ENCODE measurements at regions not wholly inside any gene's neighbourhood (a gene's known extent, or its start where the extent isn't known, plus 50 kb on each side); places are given as distances from the start of the nearest gene placed in this dataset.

DNA sequence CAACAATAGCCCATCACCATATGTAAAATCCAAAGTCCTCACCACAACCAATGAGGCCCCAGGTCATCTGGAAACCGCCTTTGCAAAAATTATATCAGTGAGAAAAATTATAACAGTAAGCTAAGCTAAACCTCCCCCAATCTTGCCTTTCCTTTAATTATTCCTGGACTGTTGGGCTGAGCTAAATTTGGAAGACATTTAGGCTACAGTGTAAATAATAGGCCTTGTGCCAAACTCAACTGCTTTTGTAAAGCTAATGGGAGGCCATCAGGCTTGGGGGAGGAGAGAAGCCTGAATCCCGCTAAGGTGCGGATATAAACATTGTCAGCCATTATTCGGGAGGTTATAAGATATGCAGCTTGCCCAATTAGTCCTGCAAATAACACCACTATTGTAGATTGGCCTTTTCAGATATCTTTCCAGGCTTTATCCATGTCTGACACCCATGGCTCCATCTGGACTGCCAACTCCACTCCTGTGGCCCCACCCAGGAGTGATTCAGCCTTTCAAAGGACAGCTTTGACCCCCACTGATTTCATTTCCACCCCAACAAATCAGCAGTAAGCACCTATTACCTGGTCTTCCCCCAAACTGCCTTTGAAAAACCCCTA is 53.0 kb upstream of the CA12 start:
- H3K9me3 Mint-ChIP-seq (ENCODE audit: unreplicated experiment) = no peaks in the 10 kb centered on the region
- no peak for DNase-seq (ENCODE audit: low spot score)
- H3K4me1 Mint-ChIP-seq (ENCODE audit: unreplicated experiment) = peaks cover 5% of the 10 kb centered on the region
- H3K4me3 Mint-ChIP-seq (ENCODE audit: unreplicated experiment) = peak overlapping the region; percentile 70
- H3K36me3 Mint-ChIP-seq (ENCODE audit: low read depth, unreplicated experiment) = peaks cover 4% of the 10 kb centered on the region
- TF ChIP-seq, protein P1, sequence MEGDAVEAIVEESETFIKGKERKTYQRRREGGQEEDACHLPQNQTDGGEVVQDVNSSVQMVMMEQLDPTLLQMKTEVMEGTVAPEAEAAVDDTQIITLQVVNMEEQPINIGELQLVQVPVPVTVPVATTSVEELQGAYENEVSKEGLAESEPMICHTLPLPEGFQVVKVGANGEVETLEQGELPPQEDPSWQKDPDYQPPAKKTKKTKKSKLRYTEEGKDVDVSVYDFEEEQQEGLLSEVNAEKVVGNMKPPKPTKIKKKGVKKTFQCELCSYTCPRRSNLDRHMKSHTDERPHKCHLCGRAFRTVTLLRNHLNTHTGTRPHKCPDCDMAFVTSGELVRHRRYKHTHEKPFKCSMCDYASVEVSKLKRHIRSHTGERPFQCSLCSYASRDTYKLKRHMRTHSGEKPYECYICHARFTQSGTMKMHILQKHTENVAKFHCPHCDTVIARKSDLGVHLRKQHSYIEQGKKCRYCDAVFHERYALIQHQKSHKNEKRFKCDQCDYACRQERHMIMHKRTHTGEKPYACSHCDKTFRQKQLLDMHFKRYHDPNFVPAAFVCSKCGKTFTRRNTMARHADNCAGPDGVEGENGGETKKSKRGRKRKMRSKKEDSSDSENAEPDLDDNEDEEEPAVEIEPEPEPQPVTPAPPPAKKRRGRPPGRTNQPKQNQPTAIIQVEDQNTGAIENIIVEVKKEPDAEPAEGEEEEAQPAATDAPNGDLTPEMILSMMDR (IDR thresholded peaks at IDR 0.05; ENCODE audit: unreplicated experiment) = no peak
- no peak overlapping the region for H3K27ac Mint-ChIP-seq (ENCODE audit: unreplicated experiment)
- H3K27me3 Mint-ChIP-seq (ENCODE audit: unreplicated experiment) = peaks cover 7% of the 10 kb centered on the region

DNA sequence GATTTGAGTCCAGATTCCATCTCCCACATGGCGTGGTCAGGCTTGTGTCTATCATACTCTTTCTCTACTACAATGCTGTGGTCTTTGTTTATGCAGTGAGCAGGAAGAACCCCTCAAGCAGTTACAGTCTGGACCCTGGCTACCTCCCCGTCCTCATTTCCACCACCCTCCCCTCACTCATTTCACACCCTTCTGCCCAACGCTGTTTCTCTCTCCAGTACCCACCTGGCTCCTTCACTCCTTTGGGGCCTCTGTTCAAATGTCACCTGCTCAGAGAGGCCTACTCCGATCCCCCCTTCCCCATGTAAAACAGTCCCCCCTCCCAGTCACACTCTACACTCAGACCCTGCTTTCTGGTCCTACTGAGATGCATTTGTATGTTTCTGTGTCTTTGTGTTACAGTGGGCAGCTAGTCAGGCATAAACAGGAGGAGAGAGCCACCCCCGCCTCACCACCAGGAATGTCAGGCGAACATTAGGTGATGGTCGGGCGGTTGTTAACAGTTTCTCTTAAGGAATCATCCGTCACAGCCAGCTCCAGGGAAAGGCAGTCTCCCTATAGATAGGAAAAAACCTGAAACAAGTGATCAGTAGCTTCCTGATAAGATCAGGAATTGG is 53.7 kb upstream of the CA12 start:
- Mint-ChIP-seq H3K4me1 (ENCODE audit: unreplicated experiment) (peaks cover 5% of the 10 kb centered on the region), H3K9me3 (ENCODE audit: unreplicated experiment) (no peaks in the 10 kb centered on the region), H3K36me3 (ENCODE audit: low read depth, unreplicated experiment) (peaks cover 4% of the 10 kb centered on the region), H3K27ac (ENCODE audit: unreplicated experiment) (no peak overlapping the region), H3K4me3 (ENCODE audit: unreplicated experiment) (no peak overlapping the region), H3K27me3 (ENCODE audit: unreplicated experiment) (peaks cover 9% of the 10 kb centered on the region)
- TF ChIP-seq, protein P1 (IDR thresholded peaks at IDR 0.05; ENCODE audit: unreplicated experiment) = no peak
- DNase-seq (ENCODE audit: low spot score) = no peak

- Mint-ChIP-seq H3K27ac (ENCODE audit: unreplicated experiment) (no peak overlapping the region), H3K4me3 (ENCODE audit: unreplicated experiment) (no peak overlapping the region), H3K4me1 (ENCODE audit: unreplicated experiment) (peaks cover 5% of the 10 kb centered on the region), H3K27me3 (ENCODE audit: unreplicated experiment) (peaks cover 10% of the 10 kb centered on the region), H3K9me3 (ENCODE audit: unreplicated experiment) (no peaks in the 10 kb centered on the region), H3K36me3 (ENCODE audit: low read depth, unreplicated experiment) (peaks cover 4% of the 10 kb centered on the region)
- TF ChIP-seq, protein P1 (IDR thresholded peaks at IDR 0.05; ENCODE audit: unreplicated experiment) = no peak
- DNase-seq (ENCODE audit: low spot score) = no peak
Observed at GRCh38 chr15:63436341-63436740, 54.7 kb upstream of the CA12 start.

DNA sequence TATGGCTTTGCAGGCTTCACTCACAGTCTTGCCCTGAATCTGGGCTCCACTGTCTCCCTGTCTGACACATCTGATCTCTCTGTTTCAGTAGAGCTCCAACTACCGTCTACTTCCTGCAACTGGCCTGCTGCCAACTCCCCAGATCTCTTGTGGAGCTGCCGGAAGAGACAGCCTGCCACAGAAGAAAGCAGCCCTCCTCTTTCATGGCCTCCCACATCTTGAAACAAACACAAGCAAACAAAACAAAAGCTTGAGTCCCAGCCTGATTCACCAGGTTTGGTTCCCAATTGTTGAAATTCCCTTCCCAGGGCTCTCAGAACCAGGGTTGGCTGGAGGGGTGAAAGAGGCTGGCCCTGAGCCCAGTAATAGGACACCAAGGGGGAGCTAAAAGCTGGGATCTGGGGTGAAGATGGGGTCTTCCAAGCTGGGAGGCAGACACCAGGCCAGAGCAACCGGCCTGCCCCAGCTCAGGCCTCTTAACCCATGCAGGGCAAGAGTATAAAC is 55.3 kb upstream of the CA12 start:
- TF ChIP-seq, protein P1 (IDR thresholded peaks at IDR 0.05; ENCODE audit: unreplicated experiment) = no peak
- H3K9me3 Mint-ChIP-seq (ENCODE audit: unreplicated experiment) = no peaks in the 10 kb centered on the region
- DNase-seq (ENCODE audit: low spot score) = no peak
- peaks cover 10% of the 10 kb centered on the region for H3K27me3 Mint-ChIP-seq (ENCODE audit: unreplicated experiment)
- peaks cover 5% of the 10 kb centered on the region for H3K4me1 Mint-ChIP-seq (ENCODE audit: unreplicated experiment)
- peaks cover 4% of the 10 kb centered on the region for H3K36me3 Mint-ChIP-seq (ENCODE audit: low read depth, unreplicated experiment)
- H3K4me3 Mint-ChIP-seq (ENCODE audit: unreplicated experiment) = no peak overlapping the region
- H3K27ac Mint-ChIP-seq (ENCODE audit: unreplicated experiment) = peak overlapping the region; percentile 4
